GM18870 (cell line): ENCODE measurements at regions not wholly inside any gene's neighbourhood (a gene's known extent, or its start where the extent isn't known, plus 50 kb on each side); places are given as distances from the start of the nearest gene placed in this dataset.
A peak's percentile ranks its signal among the peaks of the same experiment; 100 is the strongest.

ENCODE experiments used
- ATAC-seq: cut with Tn5 transposase; IDR thresholded peaks from one replicate; pipeline ENCODE4 v1.9.1; 2021; ENCODE audit warnings: moderate library complexity; ENCODE audit not compliant: unreplicated experiment

GRCh38 chr17:72534265-72534664, 413.4 kb downstream of the SOX9 start:
- no peak for ATAC-seq

- ATAC-seq = no peak
Observed at GRCh38 chr17:72534776-72535175, 414.0 kb downstream of the SOX9 start.

GRCh38 chr17:72535346-72535745, 414.5 kb downstream of the SOX9 start:
- no peak for ATAC-seq

GRCh38 chr17:72535779-72536178, 415.0 kb downstream of the SOX9 start:
- no peak for ATAC-seq

- ATAC-seq = no peak
Observed at GRCh38 chr17:72536788-72537187, 416.0 kb downstream of the SOX9 start.

- ATAC-seq = no peak
Observed at GRCh38 chr17:72538443-72538842, 417.6 kb downstream of the SOX9 start.

GRCh38 chr17:72538901-72539352, 418.1 kb downstream of the SOX9 start:
- no peak for ATAC-seq

GRCh38 chr17:72539981-72540897, 419.4 kb downstream of the SOX9 start:
- no peak for ATAC-seq

- no peak for ATAC-seq
Observed at GRCh38 chr17:72542317-72542716, 421.5 kb downstream of the SOX9 start.

GRCh38 chr17:72545766-72546165, 424.9 kb downstream of the SOX9 start:
- no peak for ATAC-seq

GRCh38 chr17:72553051-72553755, 432.4 kb downstream of the SOX9 start:
- no peak for ATAC-seq

GRCh38 chr17:72554508-72554907, 433.7 kb downstream of the SOX9 start:
- ATAC-seq = no peak

GRCh38 chr17:72555052-72555451, 434.2 kb downstream of the SOX9 start:
- no peak for ATAC-seq

GRCh38 chr17:72556944-72557826, 436.4 kb downstream of the SOX9 start:
- ATAC-seq = no peak

GRCh38 chr17:72558971-72559476, 438.2 kb downstream of the SOX9 start:
- no peak for ATAC-seq

GRCh38 chr17:72560303-72561247, 439.8 kb downstream of the SOX9 start:
- ATAC-seq = peak; percentile 62

GRCh38 chr17:72561266-72561665, 440.4 kb downstream of the SOX9 start:
- no peak for ATAC-seq

- ATAC-seq = no peak
Observed at GRCh38 chr17:72561680-72562079, 440.9 kb downstream of the SOX9 start.

- no peak for ATAC-seq
Observed at GRCh38 chr17:72562615-72563188, 441.9 kb downstream of the SOX9 start.
